ENCODE measurements at regions not wholly inside any gene's neighbourhood (a gene's known extent, or its start where the extent isn't known, plus 50 kb on each side); places are given as distances from the start of the nearest gene placed in this dataset.

GRCh38 chr6:25018568-25018954, 82.8 kb upstream of the RIPOR2 start:
- TF ChIP-seq, protein P1, sequence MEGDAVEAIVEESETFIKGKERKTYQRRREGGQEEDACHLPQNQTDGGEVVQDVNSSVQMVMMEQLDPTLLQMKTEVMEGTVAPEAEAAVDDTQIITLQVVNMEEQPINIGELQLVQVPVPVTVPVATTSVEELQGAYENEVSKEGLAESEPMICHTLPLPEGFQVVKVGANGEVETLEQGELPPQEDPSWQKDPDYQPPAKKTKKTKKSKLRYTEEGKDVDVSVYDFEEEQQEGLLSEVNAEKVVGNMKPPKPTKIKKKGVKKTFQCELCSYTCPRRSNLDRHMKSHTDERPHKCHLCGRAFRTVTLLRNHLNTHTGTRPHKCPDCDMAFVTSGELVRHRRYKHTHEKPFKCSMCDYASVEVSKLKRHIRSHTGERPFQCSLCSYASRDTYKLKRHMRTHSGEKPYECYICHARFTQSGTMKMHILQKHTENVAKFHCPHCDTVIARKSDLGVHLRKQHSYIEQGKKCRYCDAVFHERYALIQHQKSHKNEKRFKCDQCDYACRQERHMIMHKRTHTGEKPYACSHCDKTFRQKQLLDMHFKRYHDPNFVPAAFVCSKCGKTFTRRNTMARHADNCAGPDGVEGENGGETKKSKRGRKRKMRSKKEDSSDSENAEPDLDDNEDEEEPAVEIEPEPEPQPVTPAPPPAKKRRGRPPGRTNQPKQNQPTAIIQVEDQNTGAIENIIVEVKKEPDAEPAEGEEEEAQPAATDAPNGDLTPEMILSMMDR (conservative IDR thresholded peaks at IDR 0.05; ENCODE audit: low read length) = no peak
- TF ChIP-seq EZH2phosphoT487 (IDR thresholded peaks at IDR 0.05; ENCODE audit: borderline replicate concordance) = no peak

Data from Loucy (cell line).